ENCODE measurements at regions not wholly inside any gene's neighbourhood (a gene's known extent, or its start where the extent isn't known, plus 50 kb on each side); places are given as distances from the start of the nearest gene placed in this dataset.

GRCh38 chr6:96345501-96345900, 176.1 kb upstream of the UFL1 start (continued):
- TF ChIP-seq PATZ1 (CRISPR knock-in tag; IDR thresholded peaks at IDR 0.05; ENCODE audit: borderline replicate concordance), result no peak
- TF ChIP-seq SMC3 (conservative IDR thresholded peaks at IDR 0.05; ENCODE audit: insufficient read depth, low read depth, low read length), result no peak

GRCh38 chr6:96381246-96381645, 140.4 kb upstream of the UFL1 start:
- no peak overlapping the region for H2AFZ ChIP-seq (ENCODE audit: low read depth, low read length)
- H3K27me3 ChIP-seq (ENCODE audit: control insufficient read depth in 2 of 2, insufficient read depth in 2 of 2, low read length in 2 of 2), result no peaks in the 10 kb centered on the region
- H3K9me1 ChIP-seq (ENCODE audit: control insufficient read depth, insufficient read depth, low read length), result no peaks in the 10 kb centered on the region
- in situ Hi-C loops (cut with MboI), result no loop called here
- CTCF ChIA-PET (ENCODE audit: low intra/inter-chr PET ratio), result no interaction called here
- H3K9me3 ChIP-seq (replicated peaks; ENCODE audit: control insufficient read depth, insufficient read depth, low read depth, low read length), result no peaks in the 10 kb centered on the region
- BruUV-seq (replicated peaks), result no TSS peak
- H3K36me3 ChIP-seq (ENCODE audit: control insufficient read depth, insufficient read depth, low read length), result no peaks in the 10 kb centered on the region
- 0% methylated on average over 1 of the region's 1 CpG for WGBS (ENCODE audit: insufficient coverage, low coverage, missing lambda C conversion rate)
- no peaks in the 10 kb centered on the region for H3K79me2 ChIP-seq (ENCODE audit: control insufficient read depth, insufficient read depth, low read length)
- FAIRE-seq, result no peak
- DNase-seq (ENCODE audit: extremely low read depth in 1 of 4, low spot score in 3 of 4), result no peak
- POLR2A ChIA-PET, result no interaction called here
- H3K4me1 ChIP-seq (replicated peaks in 1 of 2; ENCODE audit: control insufficient read depth in 2 of 2, insufficient read depth in 2 of 2, low read length in 2 of 2), result no peaks in the 10 kb centered on the region
- H3K4me2 ChIP-seq (ENCODE audit: insufficient read depth, low read length), result no peak overlapping the region
- H3K27ac ChIP-seq (ENCODE audit: extremely low read depth, low read depth, low read length), result no peak overlapping the region
- no peak for TF ChIP-seq GATA2 (CRISPR knock-in tag; IDR thresholded peaks at IDR 0.05)
- no peak for TF ChIP-seq ZNF780A (CRISPR knock-in tag; IDR thresholded peaks at IDR 0.05)
- TF ChIP-seq ZBTB17 (CRISPR knock-in tag; IDR thresholded peaks at IDR 0.05), result no peak
- no peak for TF ChIP-seq FOXA1 (IDR thresholded peaks at IDR 0.05; ENCODE audit: borderline replicate concordance)
- TF ChIP-seq ZNF354B (CRISPR knock-in tag; IDR thresholded peaks at IDR 0.05), result no peak
- TF ChIP-seq SPI1 (IDR thresholded peaks at IDR 0.05; ENCODE audit: borderline replicate concordance, low read depth, low read length), result no peak
- TF ChIP-seq IFI16 (CRISPR knock-in tag; IDR thresholded peaks at IDR 0.05), result no peak
- TF ChIP-seq NFE2 (IDR thresholded peaks at IDR 0.05; ENCODE audit: low read depth), result no peak
- no peaks in the 10 kb centered on the region for H4K20me1 ChIP-seq (replicated peaks; ENCODE audit: control insufficient read depth, insufficient read depth, low read length)
- intact Hi-C loops (cut with micrococcal nuclease), result no loop called here
- ATAC-seq, result no peak
- H3K9ac ChIP-seq (ENCODE audit: insufficient read depth in 1 of 2, low read depth in 2 of 2, low read length in 2 of 2), result no peak overlapping the region
- no peak overlapping the region for H3K4me3 ChIP-seq
